ENCODE measurements at regions not wholly inside any gene's neighbourhood (a gene's known extent, or its start where the extent isn't known, plus 50 kb on each side); places are given as distances from the start of the nearest gene placed in this dataset.
A peak's percentile ranks its signal among the peaks of the same experiment; 100 is the strongest.

GRCh38 chr4:111934314-111934713 lies 210.9 kb upstream of the FAM241A start:
- no peak for DNase-seq (ENCODE audit: extremely low spot score)

GRCh38 chr4:111937368-111937767 lies 207.9 kb upstream of the FAM241A start:
- no peak for TF ChIP-seq ELF4 (IDR thresholded peaks at IDR 0.05)
- TF ChIP-seq ARNT (IDR thresholded peaks at IDR 0.05): no peak
- TF ChIP-seq SP1 (IDR thresholded peaks at IDR 0.05): no peak
- TF ChIP-seq FOXK2 (IDR thresholded peaks at IDR 0.05): no peak
- TF ChIP-seq BHLHE40 (IDR thresholded peaks at IDR 0.05; ENCODE audit: borderline replicate concordance): no peak
- no peak for TF ChIP-seq NFRKB (IDR thresholded peaks at IDR 0.05)
- no peak for TF ChIP-seq SUZ12 (IDR thresholded peaks at IDR 0.05)
- no peak for TF ChIP-seq PKNOX1 (IDR thresholded peaks at IDR 0.05)
- no peak for TF ChIP-seq L3MBTL2 (conservative IDR thresholded peaks at IDR 0.05)
- TF ChIP-seq TARDBP (IDR thresholded peaks at IDR 0.05): no peak
- no peak for TF ChIP-seq CTBP1 (IDR thresholded peaks at IDR 0.05; ENCODE audit: borderline replicate concordance)
- no peak for TF ChIP-seq ZNF384 (IDR thresholded peaks at IDR 0.05)
- TF ChIP-seq FOXA1 (IDR thresholded peaks at IDR 0.05): no peak
- no peak for TF ChIP-seq LEF1 (IDR thresholded peaks at IDR 0.05; ENCODE audit: borderline replicate concordance)
- TF ChIP-seq FOXM1 (IDR thresholded peaks at IDR 0.05; ENCODE audit: borderline replicate concordance): no peak
- ChIA-PET CTCF (interaction anchor here (0.9 to 2.1 kb wide), 4 partner anchors 82 to 285 kb away, joined by 3 to 8 read pairs (median 4); no protein-coding TSS in a partner anchor), POLR2A (interaction anchor here (0.6 kb wide), 1 partner anchor 577 kb away, joined by 3 read pairs; no protein-coding TSS in a partner anchor)
- DNase-seq (ENCODE audit: extremely low spot score): peak; percentile 22

More at GRCh38 chr4:111934314-111934713, 210.9 kb upstream of the FAM241A start:
- ChIA-PET CTCF (no interaction called here), POLR2A (no interaction called here)
- no peak for TF ChIP-seq FOXK2 (IDR thresholded peaks at IDR 0.05)
- no peak for TF ChIP-seq PKNOX1 (IDR thresholded peaks at IDR 0.05)
- TF ChIP-seq ARNT (IDR thresholded peaks at IDR 0.05): no peak
- no peak for TF ChIP-seq LEF1 (IDR thresholded peaks at IDR 0.05; ENCODE audit: borderline replicate concordance)
- TF ChIP-seq FOXM1 (IDR thresholded peaks at IDR 0.05; ENCODE audit: borderline replicate concordance): no peak
- no peak for TF ChIP-seq L3MBTL2 (conservative IDR thresholded peaks at IDR 0.05)
- no peak for TF ChIP-seq SUZ12 (IDR thresholded peaks at IDR 0.05)
- no peak for TF ChIP-seq SP1 (IDR thresholded peaks at IDR 0.05)
- no peak for TF ChIP-seq BHLHE40 (IDR thresholded peaks at IDR 0.05; ENCODE audit: borderline replicate concordance)
- no peak for TF ChIP-seq CTBP1 (IDR thresholded peaks at IDR 0.05; ENCODE audit: borderline replicate concordance)
- TF ChIP-seq ELF4 (IDR thresholded peaks at IDR 0.05): no peak
- TF ChIP-seq TARDBP (IDR thresholded peaks at IDR 0.05): no peak

- ChIA-PET CTCF (interaction anchor here (0.6 kb wide), 1 partner anchor 152 kb away, joined by 3 read pairs; no protein-coding TSS in a partner anchor), POLR2A (no interaction called here)
- no peak for DNase-seq (ENCODE audit: extremely low spot score)
- TF ChIP-seq SP1 (IDR thresholded peaks at IDR 0.05) (no peak), LEF1 (IDR thresholded peaks at IDR 0.05; ENCODE audit: borderline replicate concordance) (no peak)
Observed at GRCh38 chr4:111941957-111942356, 203.3 kb upstream of the FAM241A start.

GRCh38 chr4:111943796-111944203 lies 201.5 kb upstream of the FAM241A start:
- ChIA-PET POLR2A (no interaction called here), CTCF (interaction anchor here (0.6 to 3.3 kb wide), 6 partner anchors 8 to 340 kb away, joined by 3 to 18 read pairs (median 4); no protein-coding TSS in a partner anchor)
- DNase-seq (ENCODE audit: extremely low spot score): peak; percentile 78
- no peak for TF ChIP-seq SUZ12 (IDR thresholded peaks at IDR 0.05)
- no peak for TF ChIP-seq FOXK2 (IDR thresholded peaks at IDR 0.05)
- TF ChIP-seq BHLHE40 (IDR thresholded peaks at IDR 0.05; ENCODE audit: borderline replicate concordance): no peak
- TF ChIP-seq PKNOX1 (IDR thresholded peaks at IDR 0.05): no peak
- no peak for TF ChIP-seq FOXM1 (IDR thresholded peaks at IDR 0.05; ENCODE audit: borderline replicate concordance)
- no peak for TF ChIP-seq LEF1 (IDR thresholded peaks at IDR 0.05; ENCODE audit: borderline replicate concordance)
- no peak for TF ChIP-seq HDGF (IDR thresholded peaks at IDR 0.05; ENCODE audit: borderline replicate concordance)
- TF ChIP-seq TARDBP (IDR thresholded peaks at IDR 0.05): no peak
- no peak for TF ChIP-seq SP1 (IDR thresholded peaks at IDR 0.05)

- ChIA-PET POLR2A (no interaction called here), CTCF (interaction anchor here (1.1 to 3.3 kb wide), 4 partner anchors 8 to 115 kb away, joined by 5 to 18 read pairs (median 9); no protein-coding TSS in a partner anchor)
- TF ChIP-seq PKNOX1 (IDR thresholded peaks at IDR 0.05) (no peak), TARDBP (IDR thresholded peaks at IDR 0.05) (no peak), ZNF384 (IDR thresholded peaks at IDR 0.05) (no peak), ELF4 (IDR thresholded peaks at IDR 0.05) (no peak), BHLHE40 (IDR thresholded peaks at IDR 0.05; ENCODE audit: borderline replicate concordance) (no peak), FOXM1 (IDR thresholded peaks at IDR 0.05; ENCODE audit: borderline replicate concordance) (no peak), SUZ12 (IDR thresholded peaks at IDR 0.05) (no peak), HDGF (IDR thresholded peaks at IDR 0.05; ENCODE audit: borderline replicate concordance) (no peak), FOXK2 (IDR thresholded peaks at IDR 0.05) (no peak), L3MBTL2 (conservative IDR thresholded peaks at IDR 0.05) (no peak), NFRKB (IDR thresholded peaks at IDR 0.05) (no peak), FOXA1 (IDR thresholded peaks at IDR 0.05) (no peak), SP1 (IDR thresholded peaks at IDR 0.05) (no peak), LEF1 (IDR thresholded peaks at IDR 0.05; ENCODE audit: borderline replicate concordance) (no peak), ARNT (IDR thresholded peaks at IDR 0.05) (no peak), CTBP1 (IDR thresholded peaks at IDR 0.05; ENCODE audit: borderline replicate concordance) (no peak)
- no peak for DNase-seq (ENCODE audit: extremely low spot score)
Observed at GRCh38 chr4:111945014-111945413, 200.2 kb upstream of the FAM241A start.

- no peak for DNase-seq (ENCODE audit: extremely low spot score)
- CTCF ChIA-PET: no interaction called here
- TF ChIP-seq CTBP1 (IDR thresholded peaks at IDR 0.05; ENCODE audit: borderline replicate concordance) (no peak), SP1 (IDR thresholded peaks at IDR 0.05) (no peak), ZNF384 (IDR thresholded peaks at IDR 0.05) (no peak), TARDBP (IDR thresholded peaks at IDR 0.05) (no peak), NFRKB (IDR thresholded peaks at IDR 0.05) (no peak), L3MBTL2 (conservative IDR thresholded peaks at IDR 0.05) (no peak), ARNT (IDR thresholded peaks at IDR 0.05) (no peak), SUZ12 (IDR thresholded peaks at IDR 0.05) (no peak)
- POLR2A ChIA-PET: no interaction called here
Observed at GRCh38 chr4:111946800-111947199, 198.5 kb upstream of the FAM241A start.

Data from HEK293T (cell line).